ENCODE measurements at regions not wholly inside any gene's neighbourhood (a gene's known extent, or its start where the extent isn't known, plus 50 kb on each side); places are given as distances from the start of the nearest gene placed in this dataset.
"Not testable (repeated sequence)": the region's sequence is repeated elsewhere in the genome, so short reads cannot be mapped to it uniquely, and the experiment has no call there.

- DNase-seq (ENCODE audit: low read depth in 2 of 2) = no peak
These were observed 371.7 kb downstream of the NFIB start for GRCh38 chr9:13942201-13942600.

DNA sequence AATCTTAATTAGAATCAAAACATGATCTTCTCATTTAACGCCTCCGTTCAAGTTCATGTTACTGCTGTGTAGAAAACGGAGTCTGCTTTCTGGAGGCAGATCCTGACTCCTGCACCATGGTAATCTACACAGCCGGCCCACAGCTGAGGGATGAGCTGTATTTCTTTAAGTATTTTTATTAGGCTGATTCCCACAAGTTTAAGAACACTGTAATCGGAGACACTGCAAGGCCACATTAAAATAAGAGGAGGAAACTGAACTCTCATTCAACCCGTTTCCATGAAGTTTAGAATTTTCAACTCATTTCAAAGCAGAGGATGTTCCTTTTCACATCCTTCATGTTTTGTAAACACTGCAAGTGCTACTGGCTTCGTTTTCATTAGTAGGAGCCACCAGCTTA is 372.2 kb downstream of the NFIB start:
- no peak for DNase-seq (ENCODE audit: low read depth in 2 of 2)

- no peak for DNase-seq (ENCODE audit: low read depth in 2 of 2)
These were observed 374.0 kb downstream of the NFIB start for GRCh38 chr9:13939701-13940490.

- DNase-seq (ENCODE audit: low read depth in 2 of 2) = no peak
These were observed 374.8 kb downstream of the NFIB start for GRCh38 chr9:13939134-13939533.

DNA sequence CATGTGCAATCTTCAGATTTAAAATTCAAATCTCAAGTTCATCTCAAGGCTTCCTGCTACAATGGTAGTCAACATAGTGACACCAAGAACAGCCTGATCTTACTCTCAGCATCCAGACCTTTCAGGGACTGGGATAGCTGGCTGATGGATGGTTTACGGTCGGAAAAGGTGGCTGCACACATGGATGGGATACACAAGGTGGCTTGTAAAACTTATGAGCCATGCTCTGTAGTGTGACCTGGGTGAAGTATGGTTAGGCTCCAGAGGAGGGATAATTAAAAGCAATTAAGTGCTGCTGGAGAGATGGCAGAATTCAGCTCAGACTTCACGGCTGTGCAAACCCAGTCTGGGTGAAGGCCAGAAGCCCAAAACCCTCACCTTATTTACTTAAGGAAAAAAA is 379.5 kb downstream of the NFIB start:
- no peak for DNase-seq (ENCODE audit: low read depth in 2 of 2)

DNA sequence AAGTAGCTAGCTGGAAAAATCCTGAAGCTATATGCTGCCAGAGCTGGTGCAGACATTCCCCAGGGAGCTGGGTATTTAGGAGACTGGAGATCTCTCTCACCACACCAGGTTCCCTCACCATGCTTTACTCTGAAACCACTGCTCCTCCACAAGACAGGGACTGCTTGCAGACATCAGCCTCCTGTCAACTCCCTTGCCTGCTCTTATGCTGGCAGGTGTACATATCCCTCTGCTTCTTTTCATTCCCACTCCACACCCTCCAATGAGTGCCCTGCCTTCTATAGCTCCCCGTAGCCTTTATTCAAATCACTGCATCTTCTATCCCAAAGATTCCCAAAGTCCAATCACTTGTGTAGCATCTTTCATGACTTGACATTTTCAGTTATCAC is 380.7 kb downstream of the NFIB start:
- no peak for DNase-seq (ENCODE audit: low read depth in 2 of 2)

DNA sequence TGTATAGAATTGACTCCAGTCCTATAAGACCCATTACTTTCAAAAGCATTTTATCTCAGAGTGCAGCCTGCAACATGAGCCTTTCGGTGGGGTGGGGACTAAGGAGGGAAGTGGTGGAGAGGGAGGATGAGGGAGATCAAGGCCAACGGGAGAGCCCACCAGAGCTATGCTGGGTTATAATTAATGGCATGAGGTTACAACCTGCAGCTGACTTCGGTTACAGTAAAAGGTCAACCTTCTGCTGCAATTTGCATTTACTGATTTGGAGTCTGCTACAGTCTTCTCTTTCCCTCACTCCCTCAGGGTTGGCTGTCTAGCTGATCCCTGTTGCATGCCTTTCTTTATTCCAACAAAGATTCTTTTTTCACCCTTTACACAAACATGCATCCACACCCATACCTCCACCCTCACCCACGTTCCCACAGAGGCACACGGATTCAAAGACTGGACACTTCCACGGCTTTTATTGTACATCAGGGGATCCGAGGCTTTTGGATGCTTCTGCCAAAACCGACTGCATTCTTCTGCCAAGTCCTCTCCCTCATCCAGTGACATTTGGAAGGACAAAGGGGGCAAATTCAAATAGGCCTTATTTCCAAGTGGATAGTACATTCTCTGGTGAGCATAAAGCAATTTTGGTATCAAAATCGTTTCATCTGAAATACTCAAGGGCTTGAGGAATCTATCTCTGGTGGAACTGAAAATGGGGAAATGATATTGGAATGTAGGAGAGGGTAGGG is 381.2 kb downstream of the NFIB start:
- DNase-seq (ENCODE audit: low read depth in 2 of 2) = no peak

DNA sequence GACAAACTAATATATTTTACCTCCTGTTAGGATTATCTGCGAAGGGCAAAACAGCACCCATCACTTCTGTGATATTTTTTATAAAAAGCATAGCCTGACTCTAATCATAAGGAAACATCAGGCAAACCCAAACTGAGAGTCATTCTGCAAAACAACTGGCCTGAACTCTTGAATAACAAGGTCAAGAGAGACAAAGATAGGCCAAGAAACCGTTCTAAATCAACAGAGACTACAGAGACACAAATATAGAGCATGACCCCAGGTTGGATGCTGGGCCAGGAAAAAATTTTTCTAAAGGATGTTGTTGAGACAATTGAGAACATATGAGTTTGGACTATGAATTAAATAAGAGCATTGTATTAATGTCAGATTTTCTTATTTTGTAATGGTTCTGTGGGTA is 384.9 kb downstream of the NFIB start:
- no peak for DNase-seq (ENCODE audit: low read depth in 2 of 2)

GRCh38 chr9:13923381-13923780 is 390.6 kb downstream of the NFIB start:
- no peak for DNase-seq (ENCODE audit: low read depth in 2 of 2)

GRCh38 chr9:13920557-13920956 is 393.4 kb downstream of the NFIB start:
- no peak for DNase-seq (ENCODE audit: low read depth in 2 of 2)

DNA sequence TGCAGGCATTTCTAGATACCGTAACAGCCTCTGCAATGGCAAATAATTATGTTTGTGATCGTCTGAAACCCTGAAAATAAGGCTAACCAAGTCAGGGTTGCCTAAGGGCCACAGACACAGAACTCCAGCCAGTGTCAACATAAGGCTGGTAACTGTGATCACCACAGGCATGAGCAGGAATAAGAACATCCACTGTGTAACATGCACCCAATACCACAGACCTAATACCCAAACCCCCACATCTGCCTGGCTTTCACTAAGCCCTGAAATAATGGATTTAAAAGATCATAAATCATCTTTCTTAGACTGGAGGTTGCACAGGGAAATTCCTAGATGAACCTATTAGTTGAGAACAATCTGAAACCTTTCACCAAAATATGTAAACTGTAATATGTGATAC is 394.5 kb downstream of the NFIB start:
- DNase-seq (ENCODE audit: low read depth in 2 of 2) = no peak

- DNase-seq (ENCODE audit: low read depth in 2 of 2) = no peak
These were observed 396.4 kb downstream of the NFIB start for GRCh38 chr9:13917534-13917933.

DNA sequence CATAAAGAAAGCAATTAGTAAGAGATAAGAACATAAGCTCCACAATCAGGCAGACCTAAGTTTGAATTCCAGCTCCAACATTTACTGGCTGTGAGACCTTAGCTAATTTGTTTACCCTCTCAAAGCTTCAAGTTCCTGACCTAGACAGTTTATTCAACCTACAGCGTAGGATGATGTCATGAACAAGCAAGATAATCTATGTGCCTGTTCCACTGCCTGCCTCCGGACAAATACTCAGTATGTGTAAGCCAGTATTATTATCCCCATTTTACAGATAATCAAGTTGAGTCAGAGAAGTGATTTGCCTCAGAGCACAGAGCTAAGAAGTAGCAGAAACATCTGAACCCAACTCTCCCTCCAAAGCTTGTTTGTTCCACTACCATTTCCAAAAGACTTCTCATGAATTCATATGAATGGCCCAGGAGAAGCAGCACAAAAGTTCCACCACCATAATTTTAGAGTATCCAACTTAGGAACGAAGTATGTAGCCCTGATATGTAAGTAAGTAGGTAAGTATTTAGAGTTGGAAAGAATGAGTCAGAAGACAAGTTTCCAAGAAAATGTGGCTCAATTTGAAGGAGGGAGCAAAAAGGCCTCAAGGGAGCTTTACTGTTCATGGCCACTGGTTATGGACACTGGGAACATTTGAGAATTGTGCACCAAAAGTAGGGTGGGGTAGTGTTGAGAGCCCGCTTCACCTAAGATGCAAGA is 398.2 kb downstream of the NFIB start:
- no peak for DNase-seq (ENCODE audit: low read depth in 2 of 2)

DNA sequence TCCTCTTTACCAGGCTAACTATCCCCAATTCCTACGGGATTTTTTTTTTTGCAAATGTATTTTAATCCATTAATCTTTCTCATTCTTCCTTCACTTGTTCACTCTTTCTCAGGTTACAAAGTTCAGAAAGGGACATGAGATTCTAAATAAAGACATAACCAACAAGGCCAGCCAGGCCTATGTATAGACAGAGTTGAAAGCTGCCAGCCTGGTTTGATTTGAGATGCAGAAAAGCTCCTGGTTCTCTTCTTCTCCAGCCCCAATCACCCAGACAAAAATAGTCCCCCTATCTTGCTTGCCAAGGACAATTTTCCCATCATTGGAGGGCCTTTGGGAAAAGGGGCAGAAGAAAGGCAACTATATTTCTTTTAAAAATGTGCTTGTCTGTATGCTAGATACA is 398.8 kb downstream of the NFIB start:
- no peak for DNase-seq (ENCODE audit: low read depth in 2 of 2)

GRCh38 chr9:13911473-13911872 is 402.5 kb downstream of the NFIB start:
- DNase-seq (ENCODE audit: low read depth in 2 of 2) = no peak

DNA sequence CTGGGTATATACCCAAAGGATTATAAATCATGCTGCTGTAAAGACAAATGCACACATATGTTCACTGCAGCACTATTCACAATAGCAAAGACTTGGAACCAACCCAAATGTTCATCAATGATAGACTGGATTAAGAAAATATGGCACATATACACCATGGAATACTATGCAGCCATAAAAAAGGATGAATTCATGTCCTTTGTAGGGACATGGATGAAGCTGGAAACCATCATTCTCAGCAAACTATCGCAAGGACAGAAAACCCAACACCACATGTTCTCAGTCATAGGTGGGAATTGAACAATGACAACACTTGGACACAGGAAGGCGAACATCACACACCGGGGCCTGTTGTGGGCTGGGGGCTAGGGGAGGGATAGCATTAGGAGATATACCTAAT is 406.1 kb downstream of the NFIB start:
- not testable (repeated sequence) for DNase-seq (ENCODE audit: low read depth in 2 of 2)

DNA sequence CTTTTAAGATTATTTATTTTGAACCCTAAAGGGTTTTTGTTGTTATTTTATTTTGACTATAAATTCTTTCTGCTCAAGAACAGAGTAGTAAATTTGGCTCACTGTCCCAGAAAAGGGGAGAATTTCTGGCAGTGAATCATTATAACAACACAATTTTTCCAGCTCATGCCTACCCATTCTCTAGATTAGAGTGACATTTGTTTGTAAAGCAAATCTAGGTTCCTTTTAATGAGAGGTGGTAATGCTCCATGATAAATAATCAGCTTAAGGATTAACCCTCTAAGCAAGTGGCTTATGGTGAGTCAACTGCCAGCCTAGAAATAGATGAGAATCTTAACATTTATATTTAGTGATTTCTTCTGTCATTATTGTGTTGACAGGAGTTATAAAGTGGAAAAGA is 409.2 kb downstream of the NFIB start:
- no peak for DNase-seq (ENCODE audit: low read depth in 2 of 2)

- no peak for DNase-seq (ENCODE audit: low read depth in 2 of 2)
These were observed 409.6 kb downstream of the NFIB start for GRCh38 chr9:13904311-13904710.

DNA sequence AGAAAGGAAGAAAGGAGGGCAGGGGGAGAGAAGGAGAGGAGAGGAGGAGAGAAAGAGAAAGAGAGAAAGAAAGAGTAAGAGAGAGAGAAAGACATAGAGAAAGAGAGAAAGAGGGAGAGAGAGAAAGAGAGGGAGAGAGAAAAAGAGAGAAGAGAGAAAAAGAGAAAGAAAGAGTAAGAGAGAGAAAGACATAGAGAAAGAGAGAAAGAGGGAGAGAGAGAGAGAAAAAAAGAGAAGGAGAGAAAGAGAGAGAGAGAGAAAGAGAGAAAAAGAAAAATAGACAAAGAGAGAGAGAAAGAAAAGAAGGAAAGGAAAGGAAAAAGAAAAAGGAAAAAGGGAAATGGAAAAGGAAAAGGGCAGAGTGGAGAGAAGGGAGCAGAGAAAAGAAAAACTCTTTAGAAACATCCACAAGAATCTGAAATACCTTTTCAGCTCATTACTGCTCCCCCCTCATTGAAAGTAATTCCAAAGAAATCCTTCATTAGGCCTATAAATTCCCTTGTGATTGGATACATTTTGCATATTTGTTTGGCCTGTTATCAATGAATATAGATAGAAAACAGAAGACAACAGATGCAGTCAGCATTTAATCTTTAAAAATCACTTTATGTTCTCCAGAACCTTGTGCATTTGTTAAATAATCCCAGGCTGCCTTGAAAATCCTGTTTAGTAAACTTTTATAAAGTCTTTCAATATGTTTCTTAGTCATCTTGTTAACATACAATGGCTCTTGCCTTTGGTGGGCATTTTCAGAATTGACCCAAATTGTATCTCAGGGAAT is 411.5 kb downstream of the NFIB start:
- no peak for DNase-seq (ENCODE audit: low read depth in 2 of 2)

DNA sequence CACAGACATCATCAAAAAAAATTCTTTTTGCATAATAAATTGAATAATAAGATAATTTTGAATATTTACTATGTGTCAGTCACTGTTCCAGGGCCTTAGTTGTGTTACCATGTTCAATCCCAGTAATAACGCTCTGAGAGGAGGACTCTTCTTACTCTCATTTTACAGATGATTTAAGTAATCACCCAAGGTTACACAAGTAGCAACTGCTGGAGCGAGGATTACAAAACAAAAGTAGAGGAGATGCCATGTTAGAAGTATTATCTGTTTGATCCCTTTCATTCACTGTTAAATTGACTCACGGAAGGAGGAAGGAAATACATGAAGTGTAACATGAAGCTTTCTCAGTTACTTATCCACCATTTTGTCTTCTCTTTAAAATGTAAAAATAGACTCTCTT is 412.8 kb downstream of the NFIB start:
- no peak for DNase-seq (ENCODE audit: low read depth in 2 of 2)

DNA sequence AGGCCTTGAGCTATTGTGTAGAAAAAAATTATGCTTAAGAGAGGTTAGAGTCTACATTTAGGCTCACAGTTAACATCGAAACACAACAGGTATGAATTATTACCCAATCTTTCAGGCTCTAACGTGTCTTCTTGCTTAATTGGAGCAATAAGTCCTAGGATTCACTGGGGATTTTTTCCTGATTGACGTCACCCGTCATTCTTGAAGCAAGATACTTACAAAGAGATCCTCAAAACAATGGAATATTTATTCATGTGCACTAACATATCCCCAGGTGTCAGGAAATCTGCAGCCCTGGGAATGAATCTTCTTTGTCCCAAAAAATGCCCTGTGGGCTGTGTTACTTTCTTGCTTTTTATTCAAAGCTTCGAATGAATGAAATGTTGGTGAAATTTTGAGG is 413.5 kb downstream of the NFIB start:
- no peak for DNase-seq (ENCODE audit: low read depth in 2 of 2)

DNA sequence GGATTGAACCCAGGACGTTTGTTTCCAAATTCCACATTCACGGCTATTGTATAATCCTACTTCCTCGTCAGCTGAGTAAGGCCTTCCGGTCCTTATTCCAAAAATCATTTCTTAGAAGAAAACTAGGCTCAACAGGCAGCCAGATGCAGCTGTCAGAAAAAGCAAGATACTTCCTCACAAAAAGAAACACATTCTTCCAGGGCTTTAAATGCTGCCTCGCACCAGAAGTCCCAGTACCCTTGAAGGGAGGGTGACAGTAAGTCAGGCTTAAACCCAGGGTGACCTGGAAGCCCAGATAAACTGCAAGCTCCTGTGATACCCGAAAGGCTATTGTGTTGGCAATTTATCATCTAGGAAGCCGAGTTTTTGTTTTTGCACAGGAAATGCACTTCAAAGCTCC is 414.0 kb downstream of the NFIB start:
- no peak for DNase-seq (ENCODE audit: low read depth in 2 of 2)

Data from stimulated activated CD4-positive, alpha-beta T cell treated with anti-CD3 and anti-CD28 coated beads, Interleukin-4, amount 100 ng/mL, for 48 hours (primary cell).